ENCODE measurements at regions not wholly inside any gene's neighbourhood (a gene's known extent, or its start where the extent isn't known, plus 50 kb on each side); places are given as distances from the start of the nearest gene placed in this dataset.

DNA sequence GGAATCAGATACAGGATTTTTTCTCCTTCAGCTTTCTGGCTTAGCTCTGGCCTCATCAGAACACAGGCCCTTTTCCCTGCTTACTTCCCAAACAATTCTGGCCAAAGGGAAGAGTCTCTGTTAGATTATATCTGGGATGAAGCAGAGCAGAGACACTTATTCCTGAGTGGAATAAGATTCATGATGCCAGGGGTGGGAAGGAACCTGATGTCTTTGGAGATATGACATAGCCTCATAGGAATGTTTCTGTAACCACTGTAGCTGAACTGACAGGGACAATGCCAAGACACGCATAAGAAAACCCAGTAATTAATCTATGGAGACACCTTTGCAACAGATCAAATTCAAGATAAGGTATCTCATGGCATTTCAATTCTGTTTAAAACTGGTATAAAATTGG, 177.1 kb upstream of the RAG2 start:
- intact Hi-C loops (cut with DNase I) = no loop called here
- DNase-seq (no peak), ATAC-seq (no peak)
- no peaks in the 10 kb centered on the region for H3K36me3 ChIP-seq
- no peak for TF ChIP-seq CTCF (IDR thresholded peaks at IDR 0.05)
- H3K4me3 ChIP-seq = no peak overlapping the region
- no peaks in the 10 kb centered on the region for H3K27me3 ChIP-seq (ENCODE audit: low read depth)
- H3K4me1 ChIP-seq = no peaks in the 10 kb centered on the region
- H3K27ac ChIP-seq = no peak overlapping the region
- H3K9me3 ChIP-seq = no peaks in the 10 kb centered on the region

GRCh38 chr11:36774603-36775002, 176.6 kb upstream of the RAG2 start:
- H3K27ac ChIP-seq = no peak overlapping the region
- no peak for TF ChIP-seq CTCF (IDR thresholded peaks at IDR 0.05)
- H3K9me3 ChIP-seq = no peaks in the 10 kb centered on the region
- DNase-seq (no peak), ATAC-seq (no peak)
- H3K36me3 ChIP-seq = no peaks in the 10 kb centered on the region
- no peaks in the 10 kb centered on the region for H3K27me3 ChIP-seq (ENCODE audit: low read depth)
- intact Hi-C loops (cut with DNase I) = no loop called here
- no peak overlapping the region for H3K4me3 ChIP-seq
- H3K4me1 ChIP-seq = no peaks in the 10 kb centered on the region

DNA sequence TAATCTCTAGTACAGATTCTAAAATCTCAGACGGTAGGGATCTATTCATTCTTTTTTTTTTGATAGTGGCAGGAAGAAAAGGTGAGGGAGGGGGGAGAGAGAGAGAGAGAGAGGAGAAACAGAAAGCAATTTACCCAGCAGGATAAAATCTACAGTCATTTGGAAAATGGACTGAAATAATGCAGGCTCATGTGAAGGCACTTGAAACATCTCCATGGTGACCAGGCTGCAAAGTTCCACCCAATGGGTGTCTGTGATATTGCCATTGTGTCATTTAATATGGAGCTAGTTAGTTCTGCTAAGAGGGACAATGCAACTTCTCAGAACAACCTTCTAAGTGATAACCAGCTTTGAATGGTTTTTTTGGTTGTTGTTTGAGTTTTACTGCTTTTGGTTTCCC, 165.2 kb upstream of the RAG2 start:
- Histone ChIP-seq H3K4me3 (no peak overlapping the region), H3K36me3 (no peaks in the 10 kb centered on the region), H3K27me3 (ENCODE audit: low read depth) (no peaks in the 10 kb centered on the region), H3K27ac (no peak overlapping the region), H3K4me1 (no peaks in the 10 kb centered on the region), H3K9me3 (no peaks in the 10 kb centered on the region)
- intact Hi-C loops (cut with DNase I) = no loop called here
- ATAC-seq (no peak), DNase-seq (no peak)
- TF ChIP-seq CTCF (IDR thresholded peaks at IDR 0.05) = no peak

- intact Hi-C loops (cut with DNase I) = no loop called here
- Histone ChIP-seq H3K4me3 (no peak overlapping the region), H3K4me1 (no peaks in the 10 kb centered on the region), H3K27ac (no peak overlapping the region), H3K27me3 (ENCODE audit: low read depth) (no peaks in the 10 kb centered on the region), H3K36me3 (no peaks in the 10 kb centered on the region), H3K9me3 (no peaks in the 10 kb centered on the region)
- ATAC-seq = no peak
- no peak for TF ChIP-seq CTCF (IDR thresholded peaks at IDR 0.05)
- DNase-seq = no peak
Measured at GRCh38 chr11:36757075-36757474, 159.0 kb upstream of the RAG2 start.

GRCh38 chr11:36753960-36754359, 155.9 kb upstream of the RAG2 start:
- DNase-seq = no peak
- Histone ChIP-seq H3K9me3 (no peaks in the 10 kb centered on the region), H3K4me1 (no peaks in the 10 kb centered on the region), H3K4me3 (no peak overlapping the region), H3K36me3 (no peaks in the 10 kb centered on the region), H3K27me3 (ENCODE audit: low read depth) (no peaks in the 10 kb centered on the region), H3K27ac (no peak overlapping the region)
- intact Hi-C loops (cut with DNase I) = no loop called here
- TF ChIP-seq CTCF (IDR thresholded peaks at IDR 0.05) = no peak
- no peak for ATAC-seq

GRCh38 chr11:36751996-36752395, 154.0 kb upstream of the RAG2 start:
- intact Hi-C loops (cut with DNase I) = no loop called here
- DNase-seq = no peak
- no peaks in the 10 kb centered on the region for H3K27me3 ChIP-seq (ENCODE audit: low read depth)
- no peaks in the 10 kb centered on the region for H3K36me3 ChIP-seq
- ATAC-seq = no peak
- no peaks in the 10 kb centered on the region for H3K9me3 ChIP-seq
- no peak overlapping the region for H3K27ac ChIP-seq
- no peak for TF ChIP-seq CTCF (IDR thresholded peaks at IDR 0.05)
- no peaks in the 10 kb centered on the region for H3K4me1 ChIP-seq
- no peak overlapping the region for H3K4me3 ChIP-seq
